HepG2 (cell line): ENCODE measurements at regions not wholly inside any gene's neighbourhood (a gene's known extent, or its start where the extent isn't known, plus 50 kb on each side); places are given as distances from the start of the nearest gene placed in this dataset.

Experiments used
- ATAC-seq: fragments of 200-7000 bp; cut with Tn5 transposase; 3 replicates; pipeline ENCODE4 v1.9.1; 2020; ENCODE audit warnings: mild to moderate bottlenecking, moderate library complexity
- BruUV-seq: library from RNA; stranded (reverse); fragments of 400-500 nt; replicated peaks from 2 replicates; lab custom pipeline; 2021; lab: Mats Ljungman, UMichigan
- CTCF ChIA-PET: fragments of 300-600 bp; formaldehyde crosslinking; extraction: SDS; loops from one replicate; lab custom pipeline; 2021; ENCODE audit warnings: low total read pairs, inconsistent platforms, low intra/inter-chr PET ratio; lab: Yijun Ruan, JAX
- POLR2A ChIA-PET: fragments of 350-600 bp; sonication (Branson Sonifier 250); formaldehyde crosslinking; loops from one replicate; lab custom pipeline; 2020; ENCODE audit warnings: antibody characterized with exemption, inconsistent platforms; lab: Yijun Ruan, JAX
- DNase-seq: peaks from one replicate; pipeline ENCODE4 v3.0.0-alpha.2; 2015; ENCODE audit warnings: low spot score
- FAIRE-seq: peaks from 3 replicates; lab custom pipeline; 2011; peaks lifted over from hg19 to GRCh38; lab: Jason Lieb, UNC
- H2AFZ ChIP-seq: one replicate; pipeline ENCODE4 v1.6.1; 2011; ENCODE audit warnings: low read length, inconsistent platforms
- H3K27ac ChIP-seq: fragments of 300-600 bp; 3 replicates; pipeline ENCODE4 v1.8.0; 2011; ENCODE audit warnings: mixed run types, mild to moderate bottlenecking, mixed read lengths, low read length, inconsistent platforms; ENCODE audit not compliant: insufficient read depth; ENCODE audit errors: extremely low read length
- H3K27me3 ChIP-seq, 2 experiments: fragments of 200-600 bp in 1 of 2; 2 replicates in 1 of 2; 3 replicates in 1 of 2; pipeline versions ENCODE4 v1.6.0 to v1.8.0; 2011; ENCODE audit warnings: low read length in 2 of 2, mild to moderate bottlenecking in 2 of 2, moderate library complexity in 2 of 2, inconsistent platforms in 1 of 2; ENCODE audit not compliant: insufficient read depth in 2 of 2, control insufficient read depth in 1 of 2
- H3K36me3 ChIP-seq, 2 experiments: fragments of 200-600 bp in 1 of 2; replicated peaks in 1 of 2; 2 replicates in 1 of 2; 3 replicates in 1 of 2; pipeline versions ENCODE4 v1.5.1 to v1.8.0; 2011; ENCODE audit warnings: low read length in 2 of 2, inconsistent platforms in 1 of 2; ENCODE audit not compliant: insufficient read depth in 2 of 2, control insufficient read depth in 1 of 2
- H3K4me1 ChIP-seq: 2 replicates; pipeline ENCODE4 v1.5.1; 2012; ENCODE audit warnings: low read length, inconsistent platforms; ENCODE audit not compliant: insufficient read depth
- H3K4me2 ChIP-seq: 2 replicates; pipeline ENCODE4 v1.6.0; 2011; ENCODE audit warnings: low read depth, low read length, inconsistent platforms
- H3K4me3 ChIP-seq, 3 experiments: fragments of 200-600 bp in 1 of 3; sonication (generic), shearing (Covaris generic) in 1 of 3; replicated peaks in 1 of 3; 2 replicates each; pipeline ENCODE4 v1.5.1; 2011 to 2016; ENCODE audit warnings: low read length in 3 of 3, inconsistent platforms in 2 of 3, low read depth in 2 of 3, mild to moderate bottlenecking in 2 of 3, control low read depth in 1 of 3, mixed read lengths in 1 of 3; ENCODE audit not compliant: insufficient read depth in 1 of 3
- H3K79me2 ChIP-seq: one replicate; pipeline ENCODE4 v1.6.1; 2011; ENCODE audit warnings: low read length, inconsistent platforms; ENCODE audit not compliant: insufficient read depth
- H3K9ac ChIP-seq: 2 replicates; pipeline ENCODE4 v1.6.0; 2011; ENCODE audit warnings: mild to moderate bottlenecking, low read depth, low read length, inconsistent platforms; ENCODE audit not compliant: insufficient read depth
- H3K9me3 ChIP-seq: 2 replicates; pipeline ENCODE4 v1.5.1; 2012; ENCODE audit warnings: mild to moderate bottlenecking, low read length
- H4K20me1 ChIP-seq: 2 replicates; pipeline ENCODE4 v1.6.0; 2011; ENCODE audit warnings: inconsistent platforms, mild to moderate bottlenecking, low read length, moderate library complexity; ENCODE audit not compliant: insufficient read depth
- ARNT2 ChIP-seq: sonication (generic); formaldehyde crosslinking; IDR thresholded peaks from 2 replicates; pipeline ENCODE4 v1.8.0; 2022; ENCODE audit warnings: mild to moderate bottlenecking, low read depth, missing genetic modification reagents, moderate library complexity
- GPN1 ChIP-seq: sonication (generic); formaldehyde crosslinking; IDR thresholded peaks from 2 replicates; pipeline ENCODE4 v1.5.1; 2020; ENCODE audit warnings: missing genetic modification reagents, borderline replicate concordance
- HMG20B ChIP-seq: conservative IDR thresholded peaks from 2 replicates; pipeline ENCODE4 v1.6.1; 2016; ENCODE audit warnings: missing genetic modification reagents, missing compliant biosample characterization
- STAT5B ChIP-seq: sonication (generic); formaldehyde crosslinking; IDR thresholded peaks from 2 replicates; pipeline ENCODE4 v1.4.0; 2020; ENCODE audit warnings: missing genetic modification reagents
- TCF12 ChIP-seq, 2 experiments: fragments of 450-650 bp in 1 of 2; sonication (generic) in 1 of 2; formaldehyde crosslinking in 1 of 2; IDR thresholded peaks; 2 replicates each; pipeline versions ENCODE4 v1.6.1 to v1.8.0; 2017 to 2022; ENCODE audit warnings: antibody characterized with exemption in 1 of 2, mild to moderate bottlenecking in 1 of 2, missing genetic modification reagents in 1 of 2, moderate library complexity in 1 of 2
- ZMAT3 ChIP-seq: sonication (generic); formaldehyde crosslinking; conservative IDR thresholded peaks from 2 replicates; pipeline ENCODE4 v1.7.0; 2021; ENCODE audit warnings: missing genetic modification reagents
- ZNF138 ChIP-seq: sonication (generic); formaldehyde crosslinking; IDR thresholded peaks from 2 replicates; pipeline ENCODE4 v1.5.0; 2020; ENCODE audit warnings: mild to moderate bottlenecking, low read depth, missing genetic modification reagents
- ZNF75D ChIP-seq: sonication (generic); formaldehyde crosslinking; IDR thresholded peaks from 2 replicates; pipeline ENCODE4 v1.8.1; 2023; ENCODE audit warnings: missing genetic modification reagents, mild to moderate bottlenecking, borderline replicate concordance
- ZXDC ChIP-seq: sonication (generic); formaldehyde crosslinking; IDR thresholded peaks from 2 replicates; pipeline ENCODE4 v1.5.0; 2020; ENCODE audit warnings: mild to moderate bottlenecking, missing genetic modification reagents
- WGBS: methylation state at CpG from one replicate; pipeline ENCODE4 v1.1.6; 2017; ENCODE audit warnings: low lambda C conversion rate; 5-methylcytosine and 5-hydroxymethylcytosine counted together
- in situ Hi-C: cut with HindIII; loops from 2 replicates; pipeline ENCODE4 v1.10.0; 2017; ENCODE audit warnings: low pct_unique_long_range_greater_than_20kb; ENCODE audit not compliant: extremely low pct_ligation_motif_present
- intact Hi-C: fragments of 100-400 bp; cut with micrococcal nuclease; formaldehyde crosslinking; loops from one replicate; pipeline ENCODE4 v1.10.0; 2022; ENCODE audit not compliant: unreplicated experiment
- TF ChIP-seq, protein P1 (sequence below): sonication (generic); formaldehyde crosslinking; IDR thresholded peaks from 2 replicates; pipeline ENCODE4 v1.4.0; 2020; ENCODE audit warnings: missing genetic modification reagents
- TF ChIP-seq, protein P2 (sequence below): IDR thresholded peaks from 2 replicates; pipeline ENCODE4 v1.6.1; 2016; ENCODE audit warnings: missing compliant biosample characterization, missing genetic modification reagents, borderline replicate concordance

DNA sequence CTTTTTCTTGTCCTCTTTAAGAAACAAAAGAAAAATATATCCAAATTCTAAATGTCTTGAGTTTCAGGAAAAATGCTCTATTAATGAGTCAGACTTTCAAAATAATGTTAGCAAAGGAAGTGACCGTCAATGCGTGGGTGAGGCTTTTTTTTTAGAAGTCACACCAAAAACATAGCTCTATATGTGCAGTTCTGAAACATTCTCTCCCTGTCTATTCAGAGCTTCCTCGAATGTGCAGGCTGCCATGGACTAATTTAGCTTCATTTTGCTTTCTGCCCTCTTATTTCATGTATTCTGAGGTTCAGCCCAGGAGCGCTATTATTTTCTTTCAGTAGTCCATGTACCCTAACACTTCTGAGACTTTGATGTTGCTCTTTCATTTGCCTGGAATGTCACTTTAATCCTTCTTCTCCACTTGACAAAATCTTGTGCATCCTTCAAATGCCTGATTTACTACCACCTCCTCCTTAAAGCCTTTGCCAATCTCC is 72.5 kb upstream of the RASA1 start:
- H3K9me3 ChIP-seq: no peaks in the 10 kb centered on the region
- intact Hi-C loops: no loop called here
- H3K79me2 ChIP-seq: no peaks in the 10 kb centered on the region
- no peaks in the 10 kb centered on the region; a peak in 1 of 5 replicates for H3K27me3 ChIP-seq
- in situ Hi-C loops: no loop called here
- peaks cover 25% of the 10 kb centered on the region for H3K4me1 ChIP-seq
- H3K27ac ChIP-seq: no peak overlapping the region
- BruUV-seq: no TSS peak
- WGBS: 56% methylated on average over 4 of the region's 4 CpGs
- H3K9ac ChIP-seq: no peak overlapping the region
- POLR2A ChIA-PET: no interaction called here
- H3K4me3 ChIP-seq: no peak overlapping the region
- no peak for FAIRE-seq
- H4K20me1 ChIP-seq: no peaks in the 10 kb centered on the region
- H3K36me3 ChIP-seq: no peaks in the 10 kb centered on the region
- ATAC-seq: no peak
- TF ChIP-seq HMG20B (CRISPR knock-in tag) (no peak), TCF12 (IDR thresholded peaks at IDR 0.05) (no peak), TCF12 (CRISPR knock-in tag; IDR thresholded peaks at IDR 0.05) (no peak), GPN1 (no peak), ARNT2 (CRISPR knock-in tag) (no peak), ZNF138 (CRISPR knock-in tag) (no peak), STAT5B (CRISPR knock-in tag) (no peak), ZMAT3 (CRISPR knock-in tag) (no peak), ZXDC (no peak), ZNF75D (no peak)
- TF ChIP-seq, protein P1, sequence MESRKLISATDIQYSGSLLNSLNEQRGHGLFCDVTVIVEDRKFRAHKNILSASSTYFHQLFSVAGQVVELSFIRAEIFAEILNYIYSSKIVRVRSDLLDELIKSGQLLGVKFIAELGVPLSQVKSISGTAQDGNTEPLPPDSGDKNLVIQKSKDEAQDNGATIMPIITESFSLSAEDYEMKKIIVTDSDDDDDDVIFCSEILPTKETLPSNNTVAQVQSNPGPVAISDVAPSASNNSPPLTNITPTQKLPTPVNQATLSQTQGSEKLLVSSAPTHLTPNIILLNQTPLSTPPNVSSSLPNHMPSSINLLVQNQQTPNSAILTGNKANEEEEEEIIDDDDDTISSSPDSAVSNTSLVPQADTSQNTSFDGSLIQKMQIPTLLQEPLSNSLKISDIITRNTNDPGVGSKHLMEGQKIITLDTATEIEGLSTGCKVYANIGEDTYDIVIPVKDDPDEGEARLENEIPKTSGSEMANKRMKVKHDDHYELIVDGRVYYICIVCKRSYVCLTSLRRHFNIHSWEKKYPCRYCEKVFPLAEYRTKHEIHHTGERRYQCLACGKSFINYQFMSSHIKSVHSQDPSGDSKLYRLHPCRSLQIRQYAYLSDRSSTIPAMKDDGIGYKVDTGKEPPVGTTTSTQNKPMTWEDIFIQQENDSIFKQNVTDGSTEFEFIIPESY (CRISPR knock-in tag): no peak
- TF ChIP-seq, protein P2, sequence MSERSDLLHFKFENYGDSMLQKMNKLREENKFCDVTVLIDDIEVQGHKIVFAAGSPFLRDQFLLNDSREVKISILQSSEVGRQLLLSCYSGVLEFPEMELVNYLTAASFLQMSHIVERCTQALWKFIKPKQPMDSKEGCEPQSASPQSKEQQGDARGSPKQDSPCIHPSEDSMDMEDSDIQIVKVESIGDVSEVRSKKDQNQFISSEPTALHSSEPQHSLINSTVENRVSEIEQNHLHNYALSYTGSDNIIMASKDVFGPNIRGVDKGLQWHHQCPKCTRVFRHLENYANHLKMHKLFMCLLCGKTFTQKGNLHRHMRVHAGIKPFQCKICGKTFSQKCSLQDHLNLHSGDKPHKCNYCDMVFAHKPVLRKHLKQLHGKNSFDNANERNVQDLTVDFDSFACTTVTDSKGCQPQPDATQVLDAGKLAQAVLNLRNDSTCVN (CRISPR knock-in tag): no peak
- H3K4me2 ChIP-seq: no peak overlapping the region
- DNase-seq: no peak
- H2AFZ ChIP-seq: no peak overlapping the region
- CTCF ChIA-PET: no interaction called here
